ENCODE measurements at regions not wholly inside any gene's neighbourhood (a gene's known extent, or its start where the extent isn't known, plus 50 kb on each side); places are given as distances from the start of the nearest gene placed in this dataset.

DNA sequence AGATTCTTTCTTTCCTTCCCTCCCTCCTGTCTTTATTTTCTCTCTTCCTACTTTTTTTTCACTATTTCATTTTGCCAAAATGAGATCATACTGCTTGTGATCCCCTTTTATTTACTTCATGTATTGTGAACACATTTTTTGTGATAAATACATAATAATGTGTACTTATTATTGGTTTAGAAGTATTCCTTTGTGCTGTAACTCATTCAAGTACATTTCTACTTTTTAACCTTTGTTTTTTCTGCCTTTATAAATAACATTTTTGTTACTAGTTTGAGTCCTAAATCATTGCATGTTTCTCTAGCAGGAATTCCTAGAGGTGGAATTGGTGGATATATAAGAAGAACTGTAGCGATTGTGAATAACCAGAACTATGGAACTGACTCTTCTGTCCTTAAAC lies 214.5 kb upstream of the SFRP2 start:
- DNase-seq = no peak
- H3K36me3 Mint-ChIP-seq = no peaks in the 10 kb centered on the region
- H3K9me3 Mint-ChIP-seq = no peaks in the 10 kb centered on the region
- peaks cover 15% of the 10 kb centered on the region for H3K27me3 Mint-ChIP-seq
- H3K4me1 Mint-ChIP-seq = no peaks in the 10 kb centered on the region
- H3K27ac Mint-ChIP-seq = no peak overlapping the region
- no peak overlapping the region for H3K4me3 Mint-ChIP-seq

DNA sequence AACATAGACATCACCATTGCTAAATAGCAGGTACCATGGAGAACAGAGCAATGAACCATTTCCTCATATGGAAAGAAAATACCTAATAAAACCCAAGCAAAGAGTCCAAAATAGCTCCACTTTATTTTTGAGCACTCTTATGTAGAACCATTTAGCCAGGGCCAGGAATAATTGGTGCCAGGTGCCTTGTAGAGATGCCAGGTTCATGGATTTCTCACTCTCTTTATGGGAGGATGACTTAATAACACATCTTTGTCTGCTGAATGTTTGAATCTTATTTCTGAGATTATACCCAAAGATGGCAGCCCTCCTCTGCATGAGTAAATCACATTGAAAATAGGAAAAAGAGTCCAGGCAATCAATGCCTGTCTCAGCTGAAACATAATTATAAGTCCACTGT lies 212.3 kb upstream of the SFRP2 start:
- no peak for DNase-seq
- Mint-ChIP-seq H3K4me1 (no peaks in the 10 kb centered on the region), H3K36me3 (peaks cover 3% of the 10 kb centered on the region), H3K9me3 (peaks cover 7% of the 10 kb centered on the region), H3K27me3 (peaks cover 31% of the 10 kb centered on the region), H3K27ac (no peak overlapping the region), H3K4me3 (no peak overlapping the region)

DNA sequence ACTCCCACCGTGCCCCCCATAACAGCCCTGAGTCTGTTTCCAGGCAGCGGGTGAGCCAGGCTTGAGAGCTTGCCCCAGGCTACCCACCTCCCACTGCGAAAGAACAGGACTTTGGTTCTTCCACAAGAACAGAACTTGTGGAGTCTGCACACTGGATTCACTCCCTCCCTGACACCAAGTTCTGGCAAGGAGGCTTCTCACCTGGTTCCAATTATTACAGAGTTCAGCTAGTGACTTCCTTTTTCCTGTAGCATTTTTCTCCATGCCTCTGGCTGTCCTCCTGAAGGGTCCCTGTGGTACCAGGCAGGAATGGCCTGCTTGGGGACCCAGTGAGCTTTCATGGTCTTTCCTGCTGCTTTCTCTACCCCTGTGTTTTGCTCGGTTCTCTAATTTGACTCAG lies 208.6 kb upstream of the SFRP2 start:
- peaks cover 3% of the 10 kb centered on the region for H3K36me3 Mint-ChIP-seq
- H3K27ac Mint-ChIP-seq = no peak overlapping the region
- no peaks in the 10 kb centered on the region for H3K4me1 Mint-ChIP-seq
- H3K9me3 Mint-ChIP-seq = peaks cover 14% of the 10 kb centered on the region
- no peak overlapping the region for H3K4me3 Mint-ChIP-seq
- peaks cover 38% of the 10 kb centered on the region for H3K27me3 Mint-ChIP-seq
- no peak for DNase-seq

DNA sequence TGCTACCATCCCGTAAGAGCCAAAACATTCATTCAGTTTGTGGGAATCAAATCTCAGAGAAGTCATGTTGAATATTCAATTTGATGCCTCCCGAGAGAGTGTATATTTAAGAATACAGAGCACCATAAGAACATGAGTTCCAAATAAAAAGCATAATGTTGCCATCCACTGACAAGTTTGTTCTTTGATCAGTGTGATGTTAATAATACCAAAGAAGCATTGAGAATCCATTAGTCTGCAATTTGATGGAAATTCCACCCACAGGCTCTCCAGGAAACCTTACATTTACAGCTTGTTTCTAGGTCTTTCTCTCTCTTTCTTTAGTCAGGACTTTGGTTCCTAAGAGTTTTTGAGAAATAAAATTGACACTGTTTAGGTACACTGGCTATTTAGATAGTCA lies 200.6 kb upstream of the SFRP2 start:
- no peak overlapping the region for H3K27ac Mint-ChIP-seq
- H3K4me1 Mint-ChIP-seq = no peaks in the 10 kb centered on the region
- H3K4me3 Mint-ChIP-seq = no peak overlapping the region
- H3K9me3 Mint-ChIP-seq = peaks cover 4% of the 10 kb centered on the region
- DNase-seq = no peak
- no peaks in the 10 kb centered on the region for H3K36me3 Mint-ChIP-seq
- peaks cover 26% of the 10 kb centered on the region for H3K27me3 Mint-ChIP-seq

DNA sequence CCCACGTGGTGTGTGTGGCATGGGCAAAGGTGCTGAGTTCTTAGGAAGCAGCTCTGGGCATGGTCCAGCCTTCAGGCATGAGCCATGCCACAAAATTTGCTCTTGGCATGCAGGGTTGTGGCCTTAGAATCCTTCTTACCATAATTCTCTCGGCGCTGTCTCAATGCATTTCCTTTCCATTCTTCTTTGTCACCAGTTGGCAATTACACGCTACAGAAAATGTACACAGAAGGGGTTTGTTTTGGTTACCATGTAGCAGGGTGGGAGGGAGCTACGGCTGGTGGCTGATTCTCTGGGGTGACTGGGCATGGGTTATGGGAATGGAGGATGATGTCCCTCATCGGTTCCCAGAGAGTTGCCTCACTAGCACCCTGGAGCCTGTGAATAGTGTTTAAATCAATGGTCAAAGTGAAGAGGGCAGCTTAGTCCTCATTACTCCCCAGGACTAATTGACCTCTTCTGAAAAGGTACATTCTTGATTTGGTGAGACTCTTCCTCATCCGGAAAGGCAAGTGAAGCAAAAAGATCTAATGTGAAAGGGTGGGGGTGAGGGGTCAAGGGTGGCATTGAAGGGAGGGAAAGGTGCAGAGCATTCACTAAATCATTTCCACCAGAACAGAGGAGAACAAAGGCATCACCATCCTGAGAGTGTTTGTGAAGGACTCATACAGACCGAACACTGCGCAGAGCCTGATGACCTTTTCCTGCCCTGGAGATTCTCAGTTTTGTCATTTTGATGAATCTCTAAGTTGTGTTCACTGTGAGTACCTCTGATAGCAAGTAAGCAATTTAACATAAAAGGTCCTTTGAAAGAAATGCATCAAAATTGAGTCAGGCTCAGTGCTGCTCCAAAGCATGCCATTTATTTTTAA lies 199.8 kb upstream of the SFRP2 start:
- Mint-ChIP-seq H3K4me1 (no peaks in the 10 kb centered on the region), H3K27ac (no peak overlapping the region), H3K4me3 (no peak overlapping the region), H3K9me3 (peaks cover 2% of the 10 kb centered on the region), H3K27me3 (peaks cover 31% of the 10 kb centered on the region), H3K36me3 (no peaks in the 10 kb centered on the region)
- no peak for DNase-seq

DNA sequence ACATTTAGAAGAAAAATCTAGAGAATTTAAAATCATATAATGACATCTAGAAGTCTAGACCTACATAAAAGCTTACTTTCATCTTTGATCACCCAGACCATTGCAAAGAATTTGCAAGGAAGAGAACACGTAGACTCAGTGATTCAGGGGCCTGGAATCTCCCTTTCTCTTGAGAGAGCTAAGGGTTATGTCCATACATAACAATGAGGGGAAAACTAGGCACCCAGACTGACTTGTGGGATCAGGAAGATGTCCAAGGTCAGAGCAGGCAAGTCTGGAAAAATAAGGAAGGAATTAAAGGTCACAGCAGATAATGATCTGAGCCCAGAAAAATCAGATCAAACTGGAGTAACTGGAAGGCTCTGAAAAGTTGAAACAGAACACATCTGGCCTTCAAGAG lies 198.4 kb upstream of the SFRP2 start:
- peaks cover 5% of the 10 kb centered on the region for H3K9me3 Mint-ChIP-seq
- no peak overlapping the region for H3K27ac Mint-ChIP-seq
- no peaks in the 10 kb centered on the region for H3K4me1 Mint-ChIP-seq
- DNase-seq = no peak
- H3K27me3 Mint-ChIP-seq = peaks cover 39% of the 10 kb centered on the region
- no peak overlapping the region for H3K4me3 Mint-ChIP-seq
- H3K36me3 Mint-ChIP-seq = no peaks in the 10 kb centered on the region

DNA sequence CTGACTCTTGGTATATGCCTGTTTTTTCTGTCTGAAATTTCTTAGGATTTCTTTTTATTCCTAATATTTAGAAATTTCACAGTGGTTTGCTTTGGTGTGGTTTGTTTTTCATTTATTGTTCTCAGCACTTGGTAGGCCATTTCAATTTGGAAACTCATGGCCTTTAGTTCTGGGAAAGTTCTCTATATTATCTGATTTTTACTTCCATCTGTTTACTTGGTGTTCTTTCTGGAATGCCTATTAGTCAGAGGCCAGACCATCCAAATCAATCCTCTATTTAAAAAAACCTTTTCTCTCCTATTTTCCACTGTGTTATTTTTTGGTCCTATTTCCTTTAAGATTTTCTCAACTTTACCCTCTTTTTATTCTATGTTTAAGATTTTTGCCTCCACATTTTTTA lies 188.1 kb upstream of the SFRP2 start:
- H3K9me3 Mint-ChIP-seq = peaks cover 28% of the 10 kb centered on the region
- H3K27ac Mint-ChIP-seq = no peak overlapping the region
- H3K36me3 Mint-ChIP-seq = peaks cover 4% of the 10 kb centered on the region
- H3K4me1 Mint-ChIP-seq = no peaks in the 10 kb centered on the region
- DNase-seq = no peak
- no peaks in the 10 kb centered on the region for H3K27me3 Mint-ChIP-seq
- no peak overlapping the region for H3K4me3 Mint-ChIP-seq

DNA sequence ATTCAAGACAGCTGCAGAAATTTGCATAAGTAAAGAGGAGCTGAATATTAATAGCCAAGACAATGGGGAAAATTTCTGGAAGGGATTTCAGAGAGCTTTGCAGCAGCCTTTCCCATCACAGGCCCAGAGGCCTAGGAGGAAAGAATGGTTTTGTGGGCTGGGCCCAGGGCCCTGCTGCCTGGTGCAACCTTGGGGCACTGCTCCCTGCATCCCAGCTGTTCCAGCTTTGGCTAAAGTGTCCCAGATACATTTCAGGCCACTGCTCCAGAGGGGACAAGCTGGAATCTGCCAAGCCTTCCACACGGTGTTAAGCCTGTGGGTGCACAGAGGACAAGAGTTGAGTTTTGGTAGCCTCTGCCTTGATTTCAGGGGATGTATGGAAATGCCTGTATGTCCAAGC lies 185.6 kb upstream of the SFRP2 start:
- H3K36me3 Mint-ChIP-seq = peaks cover 4% of the 10 kb centered on the region
- H3K27ac Mint-ChIP-seq = no peak overlapping the region
- H3K9me3 Mint-ChIP-seq = peaks cover 20% of the 10 kb centered on the region
- no peaks in the 10 kb centered on the region for H3K4me1 Mint-ChIP-seq
- no peak overlapping the region for H3K4me3 Mint-ChIP-seq
- H3K27me3 Mint-ChIP-seq = no peaks in the 10 kb centered on the region
- DNase-seq = no peak

DNA sequence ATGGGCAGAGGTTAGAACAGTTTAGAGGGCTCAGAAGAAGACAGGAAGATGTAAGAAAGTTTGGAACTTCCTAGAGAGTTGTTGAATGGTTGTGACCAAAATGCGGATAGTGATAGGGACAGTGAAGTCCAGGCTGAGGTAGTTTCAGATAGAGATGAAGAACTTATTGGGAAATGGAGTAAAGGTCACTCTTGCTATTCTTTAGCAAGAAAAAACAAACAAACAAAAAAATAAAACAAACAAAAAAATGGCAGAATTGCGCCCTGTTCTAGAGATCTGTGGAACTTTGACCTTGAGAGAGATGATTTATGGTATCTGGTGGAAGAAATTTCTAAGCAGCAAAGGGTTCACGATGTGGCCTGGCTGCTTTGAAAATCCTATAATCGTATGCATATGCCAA lies 185.1 kb upstream of the SFRP2 start:
- DNase-seq = no peak
- no peak overlapping the region for H3K4me3 Mint-ChIP-seq
- H3K9me3 Mint-ChIP-seq = peaks cover 20% of the 10 kb centered on the region
- H3K36me3 Mint-ChIP-seq = peaks cover 4% of the 10 kb centered on the region
- no peak overlapping the region for H3K27ac Mint-ChIP-seq
- no peaks in the 10 kb centered on the region for H3K27me3 Mint-ChIP-seq
- H3K4me1 Mint-ChIP-seq = no peaks in the 10 kb centered on the region

DNA sequence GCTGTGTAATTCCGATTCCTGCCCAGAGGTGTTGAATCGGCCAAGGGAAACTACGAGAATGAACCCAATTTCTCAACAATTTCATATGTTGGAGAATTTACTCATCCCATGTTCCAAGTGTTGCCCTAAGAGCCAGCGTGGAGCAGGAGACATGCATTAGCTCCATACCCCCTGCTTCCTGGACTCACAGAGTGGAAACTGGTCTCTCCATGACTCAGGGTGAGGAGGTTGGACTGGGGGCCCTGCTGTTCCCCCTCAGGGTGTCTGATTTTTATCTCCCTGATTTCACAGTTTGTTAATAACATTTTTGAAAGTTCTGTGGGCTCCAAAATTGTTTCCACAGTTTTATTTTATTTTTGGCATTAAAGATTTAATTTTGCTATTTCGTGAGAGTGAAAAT lies 183.0 kb upstream of the SFRP2 start:
- Mint-ChIP-seq H3K9me3 (peaks cover 20% of the 10 kb centered on the region), H3K27ac (no peak overlapping the region), H3K4me3 (no peak overlapping the region), H3K4me1 (no peaks in the 10 kb centered on the region), H3K27me3 (no peaks in the 10 kb centered on the region), H3K36me3 (peaks cover 4% of the 10 kb centered on the region)
- DNase-seq = no peak

DNA sequence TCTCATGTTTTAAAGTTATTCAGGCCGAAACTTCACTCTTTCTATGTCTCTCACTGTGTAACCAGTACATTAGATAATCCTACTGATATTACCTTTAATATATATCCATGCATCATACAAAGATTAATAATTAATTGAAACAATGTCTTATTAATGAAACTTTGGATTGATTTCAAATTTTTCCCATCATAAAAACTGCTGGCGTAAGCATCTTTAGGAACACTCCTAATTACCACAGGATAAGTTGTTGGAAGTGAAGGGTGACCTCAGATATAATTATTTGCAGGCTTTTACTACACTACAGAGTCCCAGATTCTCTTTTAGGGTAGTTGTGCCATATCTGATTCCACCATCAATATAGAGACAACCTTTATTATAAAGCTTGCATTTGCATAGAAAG lies 181.3 kb upstream of the SFRP2 start:
- no peaks in the 10 kb centered on the region for H3K36me3 Mint-ChIP-seq

DNA sequence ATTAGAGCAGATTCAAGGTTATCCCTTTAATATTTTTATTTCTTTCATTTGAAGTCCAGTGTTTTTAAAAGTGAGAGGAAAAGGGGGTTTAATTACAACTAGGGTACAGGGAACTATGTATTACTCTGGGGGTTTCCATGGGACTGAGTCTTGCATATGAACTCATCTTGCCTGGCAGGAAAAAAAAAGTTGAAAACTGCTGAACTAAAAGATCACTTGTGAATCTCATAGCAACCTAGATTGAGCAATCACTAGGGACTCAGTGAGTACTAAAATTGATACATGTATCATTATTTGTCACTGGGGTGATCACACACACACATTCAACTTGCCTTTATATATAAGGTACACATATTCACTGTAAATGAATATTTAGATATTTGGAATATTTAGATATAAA lies 180.7 kb upstream of the SFRP2 start:
- H3K4me1 Mint-ChIP-seq = no peaks in the 10 kb centered on the region
- no peaks in the 10 kb centered on the region for H3K27me3 Mint-ChIP-seq
- H3K27ac Mint-ChIP-seq = no peak overlapping the region
- H3K36me3 Mint-ChIP-seq = no peaks in the 10 kb centered on the region
- H3K4me3 Mint-ChIP-seq = no peak overlapping the region
- DNase-seq = no peak
- peaks cover 7% of the 10 kb centered on the region for H3K9me3 Mint-ChIP-seq

More for the DNA sequence above, 181.3 kb upstream of the SFRP2 start:
- Mint-ChIP-seq H3K27me3 (no peaks in the 10 kb centered on the region), H3K9me3 (peaks cover 12% of the 10 kb centered on the region), H3K27ac (no peak overlapping the region), H3K4me1 (no peaks in the 10 kb centered on the region), H3K4me3 (no peak overlapping the region)
- DNase-seq = no peak

DNA sequence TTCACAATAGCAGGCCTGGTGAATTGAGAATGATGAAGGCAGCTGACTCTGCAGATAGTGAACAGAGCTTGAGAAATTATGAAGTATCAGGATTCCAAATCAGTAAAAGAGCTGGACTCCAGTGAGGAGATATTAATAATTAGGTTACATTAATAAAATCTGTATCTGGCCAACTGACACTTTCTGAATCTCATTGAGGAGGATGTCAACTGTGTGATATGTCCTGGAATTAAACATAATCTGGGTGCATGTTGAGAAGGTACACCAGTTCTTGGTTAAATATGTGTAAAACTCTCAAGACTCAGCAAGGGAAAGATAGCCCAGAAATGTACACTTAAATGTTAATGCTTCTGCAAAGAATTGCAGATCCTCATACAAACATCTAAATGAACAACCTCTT lies 177.8 kb upstream of the SFRP2 start:
- DNase-seq = no peak
- no peak overlapping the region for H3K27ac Mint-ChIP-seq
- H3K9me3 Mint-ChIP-seq = no peaks in the 10 kb centered on the region
- H3K27me3 Mint-ChIP-seq = no peaks in the 10 kb centered on the region
- peaks cover 5% of the 10 kb centered on the region for H3K4me1 Mint-ChIP-seq
- H3K4me3 Mint-ChIP-seq = no peak overlapping the region
- no peaks in the 10 kb centered on the region for H3K36me3 Mint-ChIP-seq

DNA sequence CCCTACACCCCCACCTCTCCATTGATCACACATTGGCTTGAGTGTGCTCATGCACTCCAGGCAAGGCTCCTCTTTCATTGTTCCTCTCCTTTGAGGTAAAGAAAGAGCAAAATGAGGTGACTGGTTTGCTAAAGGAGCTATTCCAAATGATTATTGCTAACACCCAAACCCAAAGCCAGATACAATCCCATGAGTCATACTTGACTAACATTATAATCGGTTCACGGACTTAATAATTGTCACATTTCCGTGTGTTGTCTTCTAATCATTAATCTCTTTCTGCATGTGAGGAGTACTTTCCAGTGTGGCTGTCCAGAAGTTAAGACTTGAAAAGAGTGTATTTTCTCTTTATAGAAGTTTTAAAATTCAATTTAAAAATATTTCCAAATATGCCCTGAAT lies 174.3 kb upstream of the SFRP2 start:
- H3K4me1 Mint-ChIP-seq = peaks cover 7% of the 10 kb centered on the region
- no peak for DNase-seq

DNA sequence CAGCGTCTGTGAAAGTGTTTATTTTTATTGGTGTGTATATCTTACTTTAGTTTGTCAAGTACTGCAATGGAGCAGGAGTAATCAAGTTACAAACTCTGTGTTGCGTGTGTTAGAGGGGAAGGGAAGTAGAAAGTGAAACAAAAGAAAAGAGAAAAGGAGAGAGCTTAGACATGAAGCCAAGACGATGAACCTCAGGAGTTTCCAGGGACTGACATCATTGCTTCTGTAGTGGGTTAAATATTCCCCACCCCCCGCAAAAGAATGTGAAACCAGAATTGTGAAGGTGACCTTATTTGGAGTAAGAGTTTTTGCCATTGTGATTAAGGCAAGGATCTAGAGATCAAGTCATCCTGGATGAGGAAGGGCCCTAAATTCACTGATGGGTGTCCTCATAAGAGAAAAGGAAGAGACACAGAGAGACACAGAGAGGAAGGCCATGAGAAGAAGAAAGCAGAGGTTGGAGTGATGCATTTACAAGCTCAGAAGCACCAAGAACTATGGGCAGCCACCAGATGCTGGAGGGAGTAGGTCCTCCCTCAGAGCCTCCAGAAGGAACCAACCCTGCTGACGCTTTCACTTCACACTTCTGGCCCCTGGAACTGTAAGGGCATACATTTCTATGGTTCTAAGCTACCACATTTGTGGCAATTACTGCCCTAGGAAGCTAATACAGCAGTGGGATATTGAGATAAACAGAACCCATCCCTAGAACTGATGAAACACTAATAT lies 173.6 kb upstream of the SFRP2 start:
- no peak overlapping the region for H3K4me3 Mint-ChIP-seq
- H3K9me3 Mint-ChIP-seq = peaks cover 3% of the 10 kb centered on the region
- peak overlapping the region; percentile 17 for H3K27ac Mint-ChIP-seq
- peaks cover 7% of the 10 kb centered on the region for H3K4me1 Mint-ChIP-seq
- peak; percentile 33 for DNase-seq
- peaks cover 4% of the 10 kb centered on the region for H3K36me3 Mint-ChIP-seq
- peaks cover 3% of the 10 kb centered on the region for H3K27me3 Mint-ChIP-seq

More for the DNA sequence above, 174.3 kb upstream of the SFRP2 start:
- Mint-ChIP-seq H3K4me3 (no peak overlapping the region), H3K36me3 (peaks cover 4% of the 10 kb centered on the region), H3K27me3 (no peaks in the 10 kb centered on the region), H3K27ac (no peak overlapping the region), H3K9me3 (peaks cover 3% of the 10 kb centered on the region)

DNA sequence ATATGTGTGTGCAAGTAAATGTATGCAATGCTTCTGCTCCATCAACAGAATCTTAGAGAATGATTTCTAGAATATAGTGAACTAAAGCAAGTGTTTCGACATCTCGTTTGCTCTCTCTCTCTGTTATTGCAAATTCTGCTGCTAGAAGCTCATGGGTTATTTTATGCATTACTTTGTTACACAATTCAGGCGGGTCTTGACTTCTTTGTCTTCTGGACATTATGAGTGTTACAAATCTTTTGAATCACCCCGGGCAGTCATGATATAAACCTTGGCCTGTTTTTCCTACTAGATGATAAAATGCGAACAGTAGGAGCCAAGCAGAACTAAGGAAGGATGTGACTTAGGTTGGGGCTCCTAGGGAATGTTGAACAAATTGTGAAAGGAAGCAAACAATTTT lies 166.4 kb upstream of the SFRP2 start:
- H3K27ac Mint-ChIP-seq = no peak overlapping the region

More for the DNA sequence above, 166.4 kb upstream of the SFRP2 start:
- no peak for DNase-seq
- Mint-ChIP-seq H3K4me3 (no peak overlapping the region), H3K36me3 (peaks cover 4% of the 10 kb centered on the region), H3K27me3 (peaks cover 19% of the 10 kb centered on the region), H3K9me3 (peaks cover 3% of the 10 kb centered on the region), H3K4me1 (peaks cover 8% of the 10 kb centered on the region)
